Heart right ventricle (tissue), 16 donors: ENCODE measurements at regions not wholly inside any gene's neighbourhood (a gene's known extent, or its start where the extent isn't known, plus 50 kb on each side); places are given as distances from the start of the nearest gene placed in this dataset.

Experiments
- ATAC-seq, 8 donors: fragments of 200-7000 bp; cut with Tn5 transposase; one replicate each; pipeline ENCODE4 v1.9.1; 2020; ENCODE audit warnings: mild to moderate bottlenecking in 8 of 8, moderate library complexity in 8 of 8, moderate number of reproducible peaks in 1 of 8
- DNase-seq, 2 donors: peaks; one replicate each; pipeline ENCODE4 v3.0.0-alpha.2; 2020
- H3K27ac ChIP-seq, 10 donors: fragments of 200-600 bp; sonication (generic) in 2 of 10; one replicate each; pipeline versions ENCODE4 v1.5.0 to v1.8.0; 2020 to 2022; ENCODE audit warnings: mild to moderate bottlenecking in 3 of 10
- H3K27me3 ChIP-seq, 7 donors: fragments of 200-600 bp; one replicate each; pipeline ENCODE4 v1.8.0; 2021 to 2022; ENCODE audit warnings: mild to moderate bottlenecking in 2 of 7
- H3K36me3 ChIP-seq, 9 donors: fragments of 200-600 bp; sonication (generic) in 1 of 9; one replicate each; pipeline versions ENCODE4 v1.5.0 to v1.8.0; 2020 to 2022; ENCODE audit warnings: mild to moderate bottlenecking in 2 of 9
- H3K4me1 ChIP-seq, 9 donors: fragments of 200-600 bp; sonication (generic) in 1 of 9; one replicate each; pipeline versions ENCODE4 v1.5.0 to v1.8.0; 2020 to 2022; ENCODE audit warnings: mild to moderate bottlenecking in 4 of 9
- H3K4me3 ChIP-seq, 10 donors: fragments of 200-600 bp; sonication (generic) in 2 of 10; one replicate each; pipeline versions ENCODE4 v1.5.0 to v1.8.0; 2020 to 2022; ENCODE audit warnings: mild to moderate bottlenecking in 7 of 10, moderate library complexity in 2 of 10
- H3K9me3 ChIP-seq, 11 donors: fragments of 200-600 bp in 10 of 11; sonication (generic) in 2 of 11; one replicate each; pipeline versions ENCODE4 v1.5.0 to v1.8.0; 2013 to 2022; ENCODE audit warnings: mild to moderate bottlenecking in 2 of 11, control low read depth in 1 of 11, moderate library complexity in 1 of 11
- WGBS, 2 donors: extraction: QIAGEN DNeasy Blood & Tissue Kit; methylation state at CpG; one replicate each; pipeline ENCODE4 v1.1.7; 2013; ENCODE audit warnings: inconsistent platforms in 1 of 2; 5-methylcytosine and 5-hydroxymethylcytosine counted together
- intact Hi-C, 10 donors: fragments of 100-400 bp; cut with DNase I; formaldehyde crosslinking; loops; one replicate each; pipeline versions ENCODE4 v1.11.1 to v1.14.2; 2022
- TF ChIP-seq, protein P1 (sequence below), 9 donors: fragments of 200-600 bp; sonication (generic) in 2 of 9; IDR thresholded peaks; one replicate each; pipeline versions ENCODE4 v1.5.0 to v1.8.0; 2021 to 2022; ENCODE audit warnings: antibody characterized with exemption in 9 of 9, mild to moderate bottlenecking in 5 of 9, moderate library complexity in 1 of 9
- donor health status: Arrhythmogenic right ventricular cardiomyopathy.
- donor health status: ischemic (EF 13 %, LVEDD 7.1; RV severe dilation, severe dysfunction).
- donor health status: healthy with polysubstance abuse.
- donor health status: DM: no; HTN: yes; CAD: no.
- donor health status: DM: no; HTN: no; CAD: no.
- donor health status: ischemic (EF 25% LVEDD 6.9; RV normal size, moderate dysfunction).
- donor health status: ischemic (EF 25% LVEDD 5.7; RV mildly dilated, moderate dysfunction).
- donor health status: healthy.
- donor health status: DM: yes; HTN: yes; CAD: no.
- donor health status: Ischemic cardiomyopathy.
- donor health status: ischemic (EF 35%, LVEDD 5.7; RV mildly dilated, moderate dysfunction).
- donor health status: nonischemic (EF 11% LVEDD 7.7; RV severe dilation, severe dysfunction).
- donor health status: DM: yes; HTN: yes; CAD: no.
- donor health status: PGD.
- donor health status: ischemic (EF 29% LVEDD 5.4; RV normal size, mild dysfunction).
- donor health status: nonischemic (EF 23%, LVEDD 6.1; RV moderate dilation, normal function).

DNA sequence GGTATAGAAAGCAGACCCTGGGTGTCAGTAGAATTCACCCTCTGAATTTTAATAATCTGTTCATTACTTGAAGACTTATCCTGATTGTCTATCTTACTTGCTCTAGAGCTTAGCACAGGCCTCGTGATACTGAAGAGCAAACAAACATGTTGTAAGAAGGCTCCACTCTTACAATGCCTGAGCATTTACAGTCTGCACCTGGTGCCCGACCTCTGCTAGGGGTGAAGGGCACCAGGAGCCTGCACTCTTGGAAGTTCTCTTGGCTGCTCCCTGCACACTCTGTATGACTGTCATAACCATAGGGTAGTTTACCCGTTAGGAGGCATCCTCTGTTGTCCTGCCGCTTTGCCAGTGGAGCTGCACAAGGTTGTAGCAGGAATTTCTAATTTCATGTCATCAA, 91.3 kb upstream of the NPY start:
- no peaks in the 10 kb centered on the region for H3K36me3 ChIP-seq
- no peaks in the 10 kb centered on the region for H3K9me3 ChIP-seq
- no peaks in the 10 kb centered on the region for H3K27me3 ChIP-seq
- 66 to 75% methylated on average over 4 of the region's 4 CpGs for WGBS, 2 donors
- no peak for ATAC-seq
- TF ChIP-seq, protein P1, sequence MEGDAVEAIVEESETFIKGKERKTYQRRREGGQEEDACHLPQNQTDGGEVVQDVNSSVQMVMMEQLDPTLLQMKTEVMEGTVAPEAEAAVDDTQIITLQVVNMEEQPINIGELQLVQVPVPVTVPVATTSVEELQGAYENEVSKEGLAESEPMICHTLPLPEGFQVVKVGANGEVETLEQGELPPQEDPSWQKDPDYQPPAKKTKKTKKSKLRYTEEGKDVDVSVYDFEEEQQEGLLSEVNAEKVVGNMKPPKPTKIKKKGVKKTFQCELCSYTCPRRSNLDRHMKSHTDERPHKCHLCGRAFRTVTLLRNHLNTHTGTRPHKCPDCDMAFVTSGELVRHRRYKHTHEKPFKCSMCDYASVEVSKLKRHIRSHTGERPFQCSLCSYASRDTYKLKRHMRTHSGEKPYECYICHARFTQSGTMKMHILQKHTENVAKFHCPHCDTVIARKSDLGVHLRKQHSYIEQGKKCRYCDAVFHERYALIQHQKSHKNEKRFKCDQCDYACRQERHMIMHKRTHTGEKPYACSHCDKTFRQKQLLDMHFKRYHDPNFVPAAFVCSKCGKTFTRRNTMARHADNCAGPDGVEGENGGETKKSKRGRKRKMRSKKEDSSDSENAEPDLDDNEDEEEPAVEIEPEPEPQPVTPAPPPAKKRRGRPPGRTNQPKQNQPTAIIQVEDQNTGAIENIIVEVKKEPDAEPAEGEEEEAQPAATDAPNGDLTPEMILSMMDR (IDR thresholded peaks at IDR 0.05): no peak
- H3K4me1 ChIP-seq: no peaks in the 10 kb centered on the region
- intact Hi-C loops: loop anchor here in 1 of 10 donors (10.0 kb wide), 1 partner anchor 58 kb away; no protein-coding TSS in a partner anchor
- no peak overlapping the region for H3K4me3 ChIP-seq
- DNase-seq: no peak
- no peak overlapping the region for H3K27ac ChIP-seq

DNA sequence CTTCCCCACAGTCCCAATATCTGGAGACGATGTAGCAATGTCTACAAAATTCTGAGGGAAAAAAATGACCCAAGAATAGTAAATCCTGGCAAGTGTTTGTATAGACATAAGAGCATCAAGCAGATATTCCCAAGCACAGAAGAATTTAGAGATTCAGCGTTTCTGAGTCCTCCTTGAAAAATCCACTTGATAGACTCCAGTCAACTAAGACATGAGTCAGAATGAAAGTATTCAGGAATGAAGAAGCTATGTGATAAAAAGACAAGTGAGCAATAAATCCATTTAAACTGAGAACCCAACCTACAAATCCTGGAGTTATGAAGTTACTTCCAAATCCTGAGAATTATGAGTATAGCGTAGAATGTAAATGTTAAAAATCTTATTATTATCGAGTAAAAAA, 86.1 kb upstream of the NPY start:
- H3K27me3 ChIP-seq: no peaks in the 10 kb centered on the region
- no peak overlapping the region for H3K4me3 ChIP-seq
- TF ChIP-seq, protein P1 (IDR thresholded peaks at IDR 0.05): no peak
- no peaks in the 10 kb centered on the region for H3K4me1 ChIP-seq
- no peaks in the 10 kb centered on the region for H3K9me3 ChIP-seq
- ATAC-seq: no peak
- H3K27ac ChIP-seq: no peak overlapping the region
- WGBS, 2 donors: 47 to 60% methylated on average over 4 of the region's 4 CpGs
- intact Hi-C loops: loop anchor here in 1 of 10 donors (10.0 kb wide), 1 partner anchor 63 kb away; no protein-coding TSS in a partner anchor
- no peak for DNase-seq
- no peaks in the 10 kb centered on the region for H3K36me3 ChIP-seq

GRCh38 chr7:24199978-24200377, 84.0 kb upstream of the NPY start:
- intact Hi-C loops: loop anchor here in 1 of 10 donors (10.0 kb wide), 1 partner anchor 65 kb away; no protein-coding TSS in a partner anchor
- H3K27me3 ChIP-seq: peaks cover 0 to 8% (median 0%) of the 10 kb centered on the region in 7 donors
- DNase-seq (no peak), ATAC-seq (no peak)
- H3K4me1 ChIP-seq: no peaks in the 10 kb centered on the region
- no peaks in the 10 kb centered on the region for H3K36me3 ChIP-seq
- 76 to 87% methylated on average over 1 of the region's 1 CpG for WGBS, 2 donors
- H3K27ac ChIP-seq: no peak overlapping the region
- no peak overlapping the region for H3K4me3 ChIP-seq
- H3K9me3 ChIP-seq: no peaks in the 10 kb centered on the region
- TF ChIP-seq, protein P1 (IDR thresholded peaks at IDR 0.05): no peak

GRCh38 chr7:24200407-24200966, 83.5 kb upstream of the NPY start:
- peaks cover 0 to 12% (median 0%) of the 10 kb centered on the region in 7 donors for H3K27me3 ChIP-seq
- H3K9me3 ChIP-seq: no peaks in the 10 kb centered on the region
- no peak for DNase-seq
- ATAC-seq: no peak
- intact Hi-C loops: no loop called here
- no peaks in the 10 kb centered on the region for H3K36me3 ChIP-seq
- TF ChIP-seq, protein P1 (IDR thresholded peaks at IDR 0.05): no peak
- H3K27ac ChIP-seq: no peak overlapping the region
- 80% methylated on average over 9 of the region's 9 CpGs for WGBS, 2 donors
- no peak overlapping the region for H3K4me3 ChIP-seq
- no peaks in the 10 kb centered on the region for H3K4me1 ChIP-seq
